Esophagus squamous epithelium (tissue), 4 donors: ENCODE measurements at regions not wholly inside any gene's neighbourhood (a gene's known extent, or its start where the extent isn't known, plus 50 kb on each side); places are given as distances from the start of the nearest gene placed in this dataset.

ENCODE experiments used
- POLR2A ChIP-seq, 4 donors: fragments of 450-650 bp; IDR thresholded peaks; one replicate each; pipeline ENCODE4 v1.6.1; 2017; ENCODE audit warnings: antibody characterized with exemption in 4 of 4, mild to moderate bottlenecking in 4 of 4, moderate library complexity in 3 of 4
- TF ChIP-seq, protein P1 (sequence below), 6 experiments: fragments of 450-650 bp in 4 of 6; fragments of 200-600 bp in 2 of 6; sonication (generic) in 2 of 6; IDR thresholded peaks; one replicate each; pipeline ENCODE4 v1.5.1; 2016 to 2019; ENCODE audit warnings: antibody characterized with exemption in 6 of 6, mild to moderate bottlenecking in 4 of 6, moderate library complexity in 4 of 6

DNA sequence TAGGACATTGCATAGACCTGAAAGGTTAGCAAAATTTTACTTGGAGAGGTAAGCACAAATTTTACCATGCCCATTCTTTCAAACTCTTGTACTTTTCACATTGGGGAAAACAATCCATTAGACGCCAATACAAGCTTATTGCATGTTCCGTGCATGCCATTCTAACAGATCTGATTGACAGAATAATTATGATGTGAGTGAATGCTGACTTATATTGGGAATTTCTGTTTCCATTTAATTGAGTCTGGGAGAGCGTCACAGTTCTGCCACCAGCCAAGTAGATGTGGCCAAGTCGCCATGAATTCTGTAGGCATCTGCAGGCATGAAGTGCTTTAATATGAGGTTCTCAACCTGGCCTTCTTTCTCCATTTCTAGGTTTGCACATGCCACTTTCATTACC lies 1097.4 kb downstream of the VRK1 start:
- TF ChIP-seq, protein P1, sequence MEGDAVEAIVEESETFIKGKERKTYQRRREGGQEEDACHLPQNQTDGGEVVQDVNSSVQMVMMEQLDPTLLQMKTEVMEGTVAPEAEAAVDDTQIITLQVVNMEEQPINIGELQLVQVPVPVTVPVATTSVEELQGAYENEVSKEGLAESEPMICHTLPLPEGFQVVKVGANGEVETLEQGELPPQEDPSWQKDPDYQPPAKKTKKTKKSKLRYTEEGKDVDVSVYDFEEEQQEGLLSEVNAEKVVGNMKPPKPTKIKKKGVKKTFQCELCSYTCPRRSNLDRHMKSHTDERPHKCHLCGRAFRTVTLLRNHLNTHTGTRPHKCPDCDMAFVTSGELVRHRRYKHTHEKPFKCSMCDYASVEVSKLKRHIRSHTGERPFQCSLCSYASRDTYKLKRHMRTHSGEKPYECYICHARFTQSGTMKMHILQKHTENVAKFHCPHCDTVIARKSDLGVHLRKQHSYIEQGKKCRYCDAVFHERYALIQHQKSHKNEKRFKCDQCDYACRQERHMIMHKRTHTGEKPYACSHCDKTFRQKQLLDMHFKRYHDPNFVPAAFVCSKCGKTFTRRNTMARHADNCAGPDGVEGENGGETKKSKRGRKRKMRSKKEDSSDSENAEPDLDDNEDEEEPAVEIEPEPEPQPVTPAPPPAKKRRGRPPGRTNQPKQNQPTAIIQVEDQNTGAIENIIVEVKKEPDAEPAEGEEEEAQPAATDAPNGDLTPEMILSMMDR (IDR thresholded peaks at IDR 0.05) = no peak
- TF ChIP-seq POLR2A (IDR thresholded peaks at IDR 0.05) = no peak
